DOHH2 (cell line): ENCODE measurements at regions not wholly inside any gene's neighbourhood (a gene's known extent, or its start where the extent isn't known, plus 50 kb on each side); places are given as distances from the start of the nearest gene placed in this dataset.

Source experiments
- EZH2phosphoT487 ChIP-seq: fragments of 200-600 bp; sonication (generic); IDR thresholded peaks from 2 replicates; pipeline ENCODE4 v1.6.1; 2017; ENCODE audit warnings: borderline replicate concordance, mild to moderate bottlenecking, antibody characterized with exemption, low read length, moderate library complexity, mixed read lengths
- TF ChIP-seq, protein P1 (sequence below): fragments of 200-600 bp; sonication (generic); IDR thresholded peaks from one replicate; pipeline ENCODE4 v1.5.1; 2014; ENCODE audit warnings: antibody characterized with exemption, mild to moderate bottlenecking, low read depth, low read length; ENCODE audit not compliant: poor library complexity, severe bottlenecking

DNA sequence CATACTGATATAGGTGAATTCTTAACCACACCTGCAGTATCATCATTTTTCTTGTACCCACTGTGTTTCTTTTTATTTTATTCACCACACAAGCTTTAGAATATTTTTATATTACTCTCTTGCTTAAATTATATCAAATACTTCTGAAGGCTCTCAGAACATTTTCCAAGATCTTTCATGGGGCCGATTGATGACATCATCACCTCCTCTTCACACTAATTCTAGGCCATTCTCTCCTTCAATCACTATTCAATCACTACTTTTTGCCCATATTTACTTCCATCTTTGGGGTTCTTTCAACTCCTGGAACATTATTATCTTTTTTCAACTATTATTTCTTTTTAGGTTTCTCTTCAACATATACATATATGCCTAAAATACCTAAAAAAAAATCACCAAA, 1438.8 kb upstream of the ALCAM start:
- TF ChIP-seq, protein P1, sequence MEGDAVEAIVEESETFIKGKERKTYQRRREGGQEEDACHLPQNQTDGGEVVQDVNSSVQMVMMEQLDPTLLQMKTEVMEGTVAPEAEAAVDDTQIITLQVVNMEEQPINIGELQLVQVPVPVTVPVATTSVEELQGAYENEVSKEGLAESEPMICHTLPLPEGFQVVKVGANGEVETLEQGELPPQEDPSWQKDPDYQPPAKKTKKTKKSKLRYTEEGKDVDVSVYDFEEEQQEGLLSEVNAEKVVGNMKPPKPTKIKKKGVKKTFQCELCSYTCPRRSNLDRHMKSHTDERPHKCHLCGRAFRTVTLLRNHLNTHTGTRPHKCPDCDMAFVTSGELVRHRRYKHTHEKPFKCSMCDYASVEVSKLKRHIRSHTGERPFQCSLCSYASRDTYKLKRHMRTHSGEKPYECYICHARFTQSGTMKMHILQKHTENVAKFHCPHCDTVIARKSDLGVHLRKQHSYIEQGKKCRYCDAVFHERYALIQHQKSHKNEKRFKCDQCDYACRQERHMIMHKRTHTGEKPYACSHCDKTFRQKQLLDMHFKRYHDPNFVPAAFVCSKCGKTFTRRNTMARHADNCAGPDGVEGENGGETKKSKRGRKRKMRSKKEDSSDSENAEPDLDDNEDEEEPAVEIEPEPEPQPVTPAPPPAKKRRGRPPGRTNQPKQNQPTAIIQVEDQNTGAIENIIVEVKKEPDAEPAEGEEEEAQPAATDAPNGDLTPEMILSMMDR: no peak
- TF ChIP-seq EZH2phosphoT487: no peak
